Left cardiac atrium (tissue), 4 donors: ENCODE measurements at regions not wholly inside any gene's neighbourhood (a gene's known extent, or its start where the extent isn't known, plus 50 kb on each side); places are given as distances from the start of the nearest gene placed in this dataset.

Experiments
- ATAC-seq, 2 donors: fragments of 200-7000 bp; cut with Tn5 transposase; one replicate each; pipeline ENCODE4 v1.9.1; 2020; ENCODE audit warnings: mild to moderate bottlenecking in 2 of 2, moderate library complexity in 2 of 2
- DNase-seq: peaks from one replicate; pipeline ENCODE4 v3.0.0-alpha.2; 2020
- intact Hi-C, 2 donors: fragments of 100-400 bp; cut with DNase I; formaldehyde crosslinking; loops; one replicate each; pipeline versions ENCODE4 v1.14.1 to v1.15.1; 2022 to 2023
- donor health status: DM: no; HTN: yes; CAD: no.
- donor health status: DM: no; HTN: yes; CAD: no; lungs with severe emphysema.
- donor health status: DM: yes; HTN: yes; CAD: no.
- donor health status: Dilated cardiomyopathy.

DNA sequence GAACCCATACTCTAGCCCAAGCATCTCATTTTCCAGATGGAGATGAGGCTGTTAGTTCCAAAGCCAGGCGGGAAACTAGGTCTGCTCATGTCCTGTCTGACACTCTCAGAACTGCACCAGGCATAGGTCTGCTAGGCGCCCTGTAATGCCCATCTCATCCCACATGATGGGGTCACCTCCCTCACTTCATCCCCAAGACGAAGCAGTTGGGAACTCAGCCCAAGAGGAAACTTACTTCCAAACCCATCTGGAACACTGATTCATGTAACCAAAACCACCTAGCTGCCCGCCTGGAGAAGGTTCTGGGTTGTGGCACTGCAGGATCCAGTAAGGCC, 84.0 kb upstream of the PRNP start:
- DNase-seq (no peak), ATAC-seq (peak in 1 of 2 donors; percentile 7)
- intact Hi-C loops: no loop called here

DNA sequence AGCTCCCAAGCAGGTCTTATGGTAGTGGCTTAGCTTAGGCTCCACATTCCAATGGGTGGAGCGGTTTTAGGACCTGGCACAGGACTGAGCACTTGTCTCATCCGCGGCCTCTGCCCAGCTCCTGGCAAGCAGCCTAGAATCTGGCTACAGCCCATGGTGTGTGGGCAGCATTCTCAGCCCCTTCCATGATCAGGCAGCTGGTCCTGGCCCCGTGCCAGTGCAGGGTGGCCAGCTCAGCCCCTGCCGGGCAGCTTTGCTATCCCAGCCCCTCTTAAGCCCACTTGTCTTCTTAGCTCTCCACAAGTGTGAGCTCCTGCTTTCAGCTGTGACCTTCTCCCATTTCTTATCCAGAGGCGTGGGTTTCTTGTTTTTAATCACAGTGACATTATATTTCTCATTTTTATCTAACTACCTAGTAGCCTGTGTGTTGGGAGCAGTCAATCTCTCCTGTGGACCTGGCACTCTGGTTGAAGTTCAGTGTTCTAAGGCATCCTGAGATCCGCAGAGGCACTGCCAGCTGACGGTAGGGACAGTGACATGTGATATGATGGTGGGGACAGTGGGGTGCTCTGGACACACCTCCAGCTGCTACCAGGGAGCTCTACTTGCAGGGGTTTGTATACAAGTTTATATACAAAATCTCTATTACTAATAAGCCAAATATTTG, 84.5 kb upstream of the PRNP start:
- DNase-seq: peak; percentile 64
- peak; percentile 95 to 96 for ATAC-seq
- intact Hi-C loops: no loop called here

DNA sequence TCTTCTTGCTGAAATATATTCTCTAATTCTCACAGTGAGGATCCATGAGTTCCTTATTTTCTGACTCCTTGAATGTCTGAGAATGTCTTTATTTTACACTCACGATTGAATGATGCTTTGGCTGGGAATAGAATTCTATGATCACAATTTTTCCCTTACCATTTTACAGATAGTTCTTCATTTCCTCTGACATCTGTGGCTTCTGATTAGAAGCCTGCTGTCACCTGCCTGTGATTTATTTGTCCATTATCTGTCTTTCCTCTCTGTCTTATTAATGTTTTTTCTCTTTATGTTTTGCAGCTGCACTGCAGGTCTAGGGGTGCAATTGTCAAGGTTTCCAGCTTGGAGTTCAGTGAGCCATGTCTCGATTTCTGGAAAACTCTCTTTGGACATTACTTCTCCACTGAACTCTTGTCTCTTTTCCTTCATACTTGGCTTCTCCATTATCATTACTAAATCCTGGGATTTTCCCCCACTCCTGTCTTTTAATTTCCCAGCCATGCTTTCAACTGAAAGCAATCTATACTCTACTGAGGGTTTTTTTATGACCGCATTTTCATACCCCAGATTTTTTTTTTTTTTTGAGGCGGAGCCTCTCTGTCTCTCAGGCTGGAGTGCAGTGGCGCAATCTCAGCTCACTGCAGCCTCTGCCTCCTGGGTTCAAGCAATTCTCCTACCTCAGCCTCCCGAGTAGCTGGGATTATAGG, 85.8 kb upstream of the PRNP start:
- intact Hi-C loops: no loop called here
- no peak for ATAC-seq
- no peak for DNase-seq

DNA sequence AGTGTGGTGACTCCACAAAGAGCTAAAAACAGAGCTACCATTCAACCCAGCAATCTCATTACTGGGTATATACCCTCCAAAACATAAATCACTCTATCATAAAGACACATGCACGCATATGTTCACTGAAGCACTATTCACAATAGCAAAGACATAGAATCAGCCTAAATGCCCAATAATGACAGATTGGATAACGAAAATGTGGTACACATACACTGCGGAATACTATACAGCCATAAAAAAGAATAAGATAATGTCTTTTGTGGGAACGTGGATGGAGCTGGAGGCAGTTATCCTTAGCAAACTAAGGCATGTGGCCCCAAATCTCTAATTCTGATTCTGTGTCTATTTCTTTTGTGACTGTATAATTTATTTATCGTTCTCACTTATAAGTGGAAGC, 89.0 kb upstream of the PRNP start:
- no peak for ATAC-seq
- intact Hi-C loops: no loop called here

DNA sequence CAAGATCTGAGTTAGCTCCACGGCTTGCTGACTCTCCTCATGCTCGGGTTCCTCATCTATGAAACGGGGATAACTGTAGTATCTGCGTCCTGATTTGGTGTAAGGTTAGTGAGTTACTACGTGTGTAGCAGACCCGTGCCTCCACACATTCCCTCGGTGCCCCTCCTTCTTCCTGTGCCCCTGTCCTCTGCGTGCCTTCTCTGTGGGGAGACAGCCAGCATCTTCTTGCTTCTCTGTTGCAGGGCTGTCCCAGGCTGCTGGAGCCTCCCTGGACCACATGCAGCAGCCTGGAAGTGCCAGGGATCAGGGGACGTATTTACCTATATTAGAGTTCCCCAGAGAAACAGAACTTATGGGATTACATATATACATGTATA, 93.1 kb upstream of the PRNP start:
- intact Hi-C loops: loop anchor here (5.0 kb wide), 1 partner anchor 486 kb away; no protein-coding TSS in a partner anchor
- DNase-seq: no peak
- no peak for ATAC-seq

More for the DNA sequence above, 89.0 kb upstream of the PRNP start:
- DNase-seq: no peak

DNA sequence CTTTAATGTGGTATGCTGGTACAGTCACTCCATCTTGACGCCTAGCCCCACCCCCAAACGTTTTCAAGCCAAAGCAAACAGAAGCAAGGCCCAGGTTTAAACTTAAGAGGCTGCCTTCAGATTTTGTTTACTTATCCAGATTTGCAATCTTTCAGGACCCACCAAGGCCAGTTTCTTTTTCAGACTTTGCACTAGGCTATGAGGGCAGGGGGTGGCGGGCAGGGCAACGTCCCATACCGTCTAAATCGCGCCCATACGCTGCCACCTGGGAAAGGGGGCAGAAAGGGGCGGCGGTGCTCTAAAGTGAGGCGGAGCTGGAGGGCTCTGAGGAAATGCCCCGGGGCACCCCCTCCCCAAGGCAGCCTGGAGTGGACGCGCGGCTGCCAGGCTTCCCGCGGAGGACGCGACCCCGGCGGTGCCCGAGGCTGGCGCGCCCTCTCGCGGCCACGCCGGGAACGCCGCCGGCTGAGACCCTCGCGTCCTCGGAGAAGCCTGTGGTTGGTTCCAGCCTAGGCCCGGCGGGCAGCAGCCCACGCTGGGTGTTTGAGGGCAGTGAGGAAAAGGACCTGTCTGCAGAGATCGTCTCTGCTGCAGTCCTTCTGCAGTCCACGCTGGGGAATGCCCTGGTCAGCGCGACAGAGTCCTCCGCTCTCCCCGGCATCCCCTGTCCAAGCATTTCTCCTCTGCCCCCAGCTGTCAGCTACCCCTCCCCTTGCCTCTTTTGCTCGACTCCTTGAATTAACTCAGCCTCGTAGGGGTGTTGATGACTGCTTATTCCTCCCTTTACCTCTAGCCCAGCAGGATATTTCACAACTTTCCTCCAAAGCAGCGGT, 93.7 kb upstream of the PRNP start:
- DNase-seq (peak; percentile 51), ATAC-seq (peak; percentile 89 to 94)
- intact Hi-C loops: loop anchor here (5.0 kb wide), 1 partner anchor 485 kb away; no protein-coding TSS in a partner anchor

DNA sequence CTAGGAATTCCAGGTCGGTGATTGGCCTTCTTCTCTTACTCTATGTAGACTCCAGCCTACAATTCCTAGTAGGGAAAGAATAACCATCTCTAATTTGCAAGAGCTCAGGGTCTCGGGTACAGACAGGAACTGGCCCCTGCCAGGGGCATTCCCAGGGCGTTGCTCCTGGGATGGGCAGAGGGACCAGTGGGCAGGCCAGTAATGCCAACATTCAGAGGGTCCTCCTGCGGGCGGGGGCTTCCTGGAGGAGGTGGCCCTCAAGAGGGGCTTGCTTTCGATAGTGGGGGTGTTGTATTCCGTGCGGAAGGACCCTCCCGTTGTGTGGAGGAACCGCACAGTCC, 94.3 kb upstream of the PRNP start:
- intact Hi-C loops: loop anchor here (5.0 kb wide), 1 partner anchor 485 kb away; no protein-coding TSS in a partner anchor
- ATAC-seq: no peak
- no peak for DNase-seq

DNA sequence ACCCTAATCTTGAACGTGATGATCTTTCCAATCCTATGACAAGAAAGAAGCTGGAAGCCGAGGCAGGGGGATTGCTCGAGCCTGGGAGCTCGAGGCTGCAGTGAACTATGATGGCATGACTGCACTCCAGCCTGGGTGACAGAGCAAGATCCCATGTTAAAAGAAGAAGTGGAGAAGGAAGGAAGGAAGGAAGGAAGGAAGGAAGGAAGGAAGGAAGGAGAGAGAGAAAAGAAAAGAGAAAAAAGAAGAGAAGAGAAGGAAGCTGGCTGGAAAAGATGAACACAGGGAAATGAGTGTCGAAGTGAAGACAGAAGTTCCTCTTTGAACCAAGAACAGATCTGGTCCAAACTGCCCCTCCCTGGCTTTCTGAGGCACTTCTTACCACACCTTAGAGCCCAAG, 100.5 kb upstream of the PRNP start:
- intact Hi-C loops: no loop called here

DNA sequence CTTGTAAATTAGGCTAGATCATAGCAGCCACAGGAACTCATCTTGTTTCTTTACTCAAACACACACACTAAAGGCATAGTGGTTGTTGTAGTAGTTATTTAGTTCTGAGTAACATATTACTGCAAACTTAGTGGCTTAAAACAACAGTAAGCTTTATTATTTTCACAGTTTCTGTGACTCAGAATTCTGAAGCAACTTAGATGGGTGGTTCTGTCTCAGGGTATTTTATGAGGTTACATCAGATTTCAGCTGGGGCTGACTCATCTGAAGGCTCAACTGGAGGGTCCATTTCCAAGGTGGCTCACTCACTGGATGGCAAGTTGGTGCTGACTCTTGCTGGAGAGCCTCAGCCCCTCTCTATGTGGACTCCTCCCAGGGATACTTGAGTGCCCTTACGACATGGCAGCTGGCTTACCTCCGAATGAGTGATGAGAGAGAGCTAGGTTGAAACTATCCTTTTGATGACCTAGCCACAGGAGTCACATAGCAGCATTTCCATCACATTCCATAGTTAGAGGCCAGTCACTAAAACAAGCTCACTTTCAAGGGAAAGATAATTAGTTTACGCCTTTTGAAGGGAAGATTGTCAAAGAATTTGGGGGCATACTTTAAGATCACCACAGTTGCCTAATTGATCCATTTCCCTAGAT, 101.0 kb upstream of the PRNP start:
- peak in 1 of 2 donors; percentile 77 for ATAC-seq
- intact Hi-C loops: no loop called here
- DNase-seq: no peak

More for the DNA sequence above, 100.5 kb upstream of the PRNP start:
- ATAC-seq: no peak
- no peak for DNase-seq

DNA sequence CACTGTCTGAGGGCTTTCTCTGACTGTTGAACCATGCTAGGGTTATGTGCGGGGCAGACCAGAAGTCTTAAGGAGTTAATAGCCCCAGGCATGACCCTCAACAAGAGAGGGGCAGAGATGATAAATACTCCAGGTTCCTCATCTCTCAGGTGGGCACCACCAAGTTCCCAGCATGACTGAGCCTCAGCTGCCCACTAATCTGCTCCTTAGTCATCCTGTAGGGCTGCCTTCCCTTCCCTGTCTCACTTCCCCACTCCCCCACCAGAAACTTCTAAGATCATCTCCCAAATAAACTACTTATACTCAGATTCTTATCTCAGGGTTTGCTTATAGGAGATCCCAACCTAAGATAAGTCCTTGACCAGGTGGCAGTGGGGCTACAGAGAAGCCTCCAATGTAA, 101.7 kb upstream of the PRNP start:
- ATAC-seq: no peak
- intact Hi-C loops: no loop called here
- DNase-seq: no peak

DNA sequence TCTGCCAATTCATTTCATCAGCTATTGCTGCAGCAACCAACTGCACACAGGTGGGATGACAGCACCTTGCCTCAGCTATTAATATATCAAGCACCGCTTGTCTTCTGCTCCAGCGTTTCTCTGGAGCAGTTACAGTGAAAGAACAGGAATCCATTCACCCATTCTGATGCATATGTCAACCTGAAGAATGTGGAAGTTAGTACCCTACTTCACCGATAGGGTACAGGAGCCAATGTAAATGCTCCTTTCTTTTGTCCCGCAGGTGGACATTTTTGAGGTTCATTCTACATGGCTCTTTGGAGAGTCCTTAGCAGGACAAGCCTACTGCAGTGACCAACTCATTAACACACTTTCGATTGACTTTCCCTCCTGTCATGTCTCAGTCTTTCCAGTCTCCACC, 104.4 kb upstream of the PRNP start:
- intact Hi-C loops: no loop called here

DNA sequence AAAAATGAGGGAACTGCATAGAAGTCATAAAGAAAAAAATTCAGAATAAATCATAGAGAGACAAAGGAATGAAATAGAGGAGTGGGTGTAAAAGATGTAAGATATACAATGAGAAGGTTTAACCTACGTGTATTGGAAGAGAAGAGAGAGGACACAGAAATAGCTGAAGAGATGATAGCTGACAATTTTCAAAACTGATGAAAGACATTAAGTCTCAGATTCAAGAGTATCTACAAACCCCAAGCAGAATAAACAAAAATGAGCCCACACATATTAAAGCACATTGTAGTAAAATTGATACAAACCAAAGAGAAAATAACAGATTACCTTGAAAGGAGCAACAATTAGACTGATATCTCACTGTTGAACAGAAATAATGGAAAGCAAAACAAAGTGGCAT, 107.9 kb upstream of the PRNP start:
- ATAC-seq (no peak), DNase-seq (no peak)
- intact Hi-C loops: no loop called here

More for the DNA sequence above, 104.4 kb upstream of the PRNP start:
- ATAC-seq (no peak), DNase-seq (no peak)

DNA sequence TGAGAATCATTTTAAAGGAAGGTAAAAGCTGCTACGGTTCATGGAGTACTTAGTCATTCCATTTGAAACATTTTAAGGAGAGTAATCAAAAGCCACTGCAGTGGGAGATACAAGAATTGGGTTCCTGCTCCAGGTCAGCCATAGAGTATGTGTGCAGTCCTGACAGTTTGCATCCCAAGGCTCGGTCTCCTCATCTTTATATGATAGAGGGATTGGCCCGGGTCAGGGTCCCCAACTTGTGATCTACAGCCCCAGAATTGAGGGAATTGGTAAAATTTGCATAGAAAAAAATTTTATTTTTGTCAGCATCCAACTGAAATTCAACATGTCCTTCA, 111.9 kb upstream of the PRNP start:
- no peak for DNase-seq
- ATAC-seq: no peak
- intact Hi-C loops: no loop called here

DNA sequence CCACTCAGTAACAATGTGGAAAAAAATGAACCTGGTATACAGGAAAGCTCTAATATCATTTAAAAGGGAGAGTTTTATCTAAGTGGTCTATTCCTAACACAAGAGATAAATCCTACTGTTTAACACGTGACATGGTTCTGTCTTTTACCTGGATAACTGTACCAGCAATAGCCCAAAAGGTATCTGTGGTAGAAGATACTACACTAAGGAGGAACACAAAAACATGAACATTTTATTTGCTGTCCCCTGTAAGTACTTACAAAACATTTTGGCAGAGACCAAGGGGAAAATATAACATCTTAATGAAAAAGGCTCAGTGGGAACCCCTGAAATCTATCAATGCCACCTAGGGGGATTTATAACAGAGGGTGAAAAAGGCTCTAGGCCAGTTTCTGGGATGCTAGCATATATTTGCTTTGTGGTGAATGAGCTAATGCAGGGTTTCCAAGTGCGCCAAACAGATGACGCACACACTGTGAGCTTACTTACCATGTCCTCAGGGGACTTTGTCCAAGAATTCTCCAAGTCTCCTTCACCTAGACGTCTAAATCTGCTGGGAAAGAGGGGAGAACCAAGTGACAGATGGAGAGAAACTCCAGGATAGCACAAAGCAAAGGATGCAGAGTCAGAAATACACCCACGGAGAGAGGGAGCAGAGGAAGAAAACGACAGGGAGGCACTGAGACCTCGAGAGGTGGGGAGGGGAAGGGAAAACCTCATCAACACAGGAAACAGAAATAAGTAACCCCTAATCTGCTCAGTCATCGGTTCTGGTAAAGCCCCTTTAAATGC, 112.5 kb upstream of the PRNP start:
- no peak for DNase-seq
- ATAC-seq: no peak
- intact Hi-C loops: no loop called here

DNA sequence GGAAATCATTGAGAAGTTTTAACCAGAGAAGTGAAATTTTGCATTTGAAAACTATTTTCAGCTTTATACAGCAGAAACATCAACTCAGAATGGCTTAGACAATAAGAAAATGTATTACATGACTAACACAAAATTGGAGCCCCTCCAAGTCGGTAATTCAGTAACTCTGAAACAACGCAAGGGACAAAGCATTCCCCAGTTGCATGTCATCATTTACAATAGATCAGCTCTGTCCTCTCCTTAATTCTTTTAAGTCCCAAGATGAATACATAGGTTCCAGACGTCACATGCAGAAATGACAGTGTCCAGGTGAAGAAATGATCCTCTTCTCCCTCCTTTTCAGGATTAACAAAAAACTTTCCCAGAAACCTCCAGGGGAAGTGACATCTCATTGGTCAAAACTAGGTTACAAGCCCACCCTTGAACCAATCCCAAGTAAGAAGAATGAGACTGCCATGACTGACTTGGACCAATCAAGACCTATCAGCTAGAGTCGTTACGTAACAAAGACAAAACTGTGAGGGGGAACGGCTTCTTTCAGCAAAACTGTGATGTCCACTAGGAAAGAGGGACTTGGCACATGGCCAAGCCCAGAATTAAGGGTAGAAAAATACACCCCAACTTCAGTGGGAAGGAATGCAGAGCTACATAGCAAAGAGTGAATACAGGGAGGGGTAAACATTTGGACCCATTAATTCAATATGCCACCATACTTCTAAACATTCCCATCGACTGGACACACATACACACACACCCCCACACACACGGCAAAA, 114.3 kb upstream of the PRNP start:
- DNase-seq (no peak), ATAC-seq (no peak)
- intact Hi-C loops: no loop called here

DNA sequence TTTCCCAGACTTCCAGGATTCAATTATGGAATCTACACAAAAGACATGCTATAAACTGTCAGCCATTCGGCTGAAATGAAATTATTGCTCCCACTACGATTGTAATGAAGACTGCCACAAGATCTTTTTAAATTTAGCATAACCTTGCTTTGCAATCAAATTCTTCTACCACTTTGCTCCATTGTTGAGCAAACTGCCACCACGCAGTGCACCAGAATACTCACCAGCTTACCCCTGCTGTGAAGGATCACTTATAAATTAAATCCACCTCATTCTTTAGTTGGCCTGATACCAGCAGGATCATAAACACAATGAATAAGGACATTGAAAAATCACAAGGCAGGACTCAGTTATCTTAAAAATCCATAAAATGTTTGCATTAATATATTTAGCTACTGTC, 116.4 kb upstream of the PRNP start:
- DNase-seq (no peak), ATAC-seq (no peak)
- intact Hi-C loops: no loop called here

DNA sequence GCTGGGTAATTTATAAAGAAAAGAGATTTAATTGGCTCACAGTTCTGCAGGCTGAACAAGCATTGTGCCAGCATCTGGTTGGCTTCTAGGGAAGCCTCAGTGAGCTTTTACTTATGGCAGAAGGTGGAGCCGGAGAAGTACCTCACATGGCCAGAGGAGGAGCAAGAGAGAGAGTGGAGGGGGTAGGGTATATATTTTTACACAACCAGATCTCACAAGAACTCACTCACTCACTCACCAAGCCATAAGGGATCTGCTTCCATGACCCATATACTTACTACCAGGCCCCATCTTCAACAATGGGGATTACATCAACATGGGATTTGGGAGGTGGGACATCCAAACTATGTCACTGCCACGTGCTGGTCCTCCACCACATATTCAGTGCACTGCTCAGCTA, 117.2 kb upstream of the PRNP start:
- DNase-seq (no peak), ATAC-seq (no peak)
- intact Hi-C loops: no loop called here

DNA sequence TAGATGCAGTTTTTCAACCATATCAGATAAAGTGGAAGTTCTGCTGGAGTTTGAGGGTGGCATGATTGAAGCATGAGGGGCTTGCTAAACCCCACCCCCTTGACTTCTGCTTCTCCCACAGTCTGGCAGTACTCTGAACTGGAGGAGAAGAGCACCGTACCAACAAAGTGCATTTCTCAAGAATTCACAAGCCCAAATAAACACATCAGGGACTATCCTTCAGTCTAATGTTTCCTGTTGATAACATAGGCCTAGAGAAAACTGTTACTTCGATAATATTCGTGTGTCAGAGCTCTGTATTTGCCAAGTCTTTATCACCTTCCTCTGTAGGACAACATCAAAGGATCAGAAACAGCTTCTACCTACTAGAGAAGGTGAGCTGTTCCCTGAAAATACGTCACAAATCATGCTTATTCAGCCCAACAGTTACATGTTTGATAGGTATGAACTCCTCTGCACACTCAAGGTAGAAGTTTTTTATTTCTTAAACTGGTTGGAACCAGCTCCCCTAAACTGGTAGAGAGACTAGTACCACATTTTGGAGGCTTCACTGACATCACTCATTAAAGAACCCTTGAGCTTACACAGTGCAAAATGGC, 117.8 kb upstream of the PRNP start:
- ATAC-seq (no peak), DNase-seq (no peak)
- intact Hi-C loops: no loop called here
